ENCODE measurements at regions not wholly inside any gene's neighbourhood (a gene's known extent, or its start where the extent isn't known, plus 50 kb on each side); places are given as distances from the start of the nearest gene placed in this dataset.

DNA sequence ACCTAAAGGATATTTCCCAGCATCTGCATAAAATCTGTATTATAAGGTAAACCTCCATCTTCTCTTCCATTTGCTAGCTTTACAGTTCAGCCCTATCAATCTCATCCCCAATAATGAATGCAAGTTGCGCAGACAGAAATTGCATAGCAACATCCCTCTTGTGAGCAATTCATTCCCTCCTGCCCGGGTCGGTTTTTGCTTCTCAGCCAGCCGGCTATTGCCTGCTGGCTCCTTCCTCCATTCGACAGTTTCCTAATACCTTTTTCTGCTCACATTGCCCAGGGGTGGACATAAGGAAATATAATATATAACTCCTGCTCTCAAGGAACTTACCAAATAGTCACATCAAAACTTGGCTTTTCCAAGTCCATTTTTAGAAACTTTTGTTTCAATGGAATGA, 125.2 kb downstream of the FGF9 start:
- H3K36me3 ChIP-seq (ENCODE audit: insufficient read depth, low read length): no peaks in the 10 kb centered on the region
- H3K27me3 ChIP-seq (ENCODE audit: insufficient read depth, low read length): no peaks in the 10 kb centered on the region
- no peaks in the 10 kb centered on the region for H3K4me1 ChIP-seq (ENCODE audit: control insufficient read depth, insufficient read depth, low read length, unreplicated experiment)
- H3K79me2 ChIP-seq (ENCODE audit: control insufficient read depth, insufficient read depth, low read length, unreplicated experiment): no peaks in the 10 kb centered on the region
- no peak overlapping the region for H3K27ac ChIP-seq (ENCODE audit: low read depth, low read length)
- no peak overlapping the region for H2AFZ ChIP-seq (ENCODE audit: low read length, unreplicated experiment)
- no peak overlapping the region for H3K4me3 ChIP-seq (ENCODE audit: low read depth, low read length)

DNA sequence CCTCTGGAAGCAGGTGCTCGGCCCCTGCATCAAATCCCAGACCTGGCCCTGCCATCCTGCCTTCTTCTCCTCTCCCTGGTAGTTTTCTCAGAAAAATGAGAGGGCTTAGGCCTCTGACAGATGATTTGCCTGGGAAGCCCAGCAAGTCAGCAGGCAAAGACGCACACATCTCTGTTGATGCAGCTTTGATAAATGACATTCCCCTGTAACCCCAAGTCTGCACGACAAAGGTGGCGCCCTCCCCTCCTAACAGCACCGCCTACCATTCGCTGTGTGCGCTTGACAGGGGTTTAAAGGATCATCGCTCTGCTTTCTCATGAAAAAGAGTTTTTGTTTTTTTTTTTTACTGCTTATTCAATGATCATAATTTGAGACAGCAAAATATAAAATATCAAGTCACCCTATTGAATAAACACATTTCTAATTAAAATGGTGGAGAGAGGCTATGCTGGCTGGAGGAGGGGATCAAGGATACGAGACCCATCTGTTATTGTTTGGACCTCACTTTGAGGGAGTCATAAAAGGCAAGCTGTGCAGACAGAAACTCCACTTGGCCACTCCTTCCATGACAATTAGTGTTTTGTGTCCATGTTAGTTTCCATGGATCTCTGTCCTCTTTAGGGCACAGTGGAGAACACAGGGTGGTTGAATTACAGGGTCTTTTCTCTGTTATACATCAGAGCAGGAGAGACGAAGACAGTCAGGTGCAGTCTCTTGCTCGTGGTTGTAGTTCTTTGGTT, 126.1 kb downstream of the FGF9 start:
- Histone ChIP-seq H3K27me3 (ENCODE audit: insufficient read depth, low read length) (no peaks in the 10 kb centered on the region), H2AFZ (ENCODE audit: low read length, unreplicated experiment) (no peak overlapping the region), H3K27ac (ENCODE audit: low read depth, low read length) (no peak overlapping the region), H3K36me3 (ENCODE audit: insufficient read depth, low read length) (no peaks in the 10 kb centered on the region), H3K79me2 (ENCODE audit: control insufficient read depth, insufficient read depth, low read length, unreplicated experiment) (no peaks in the 10 kb centered on the region), H3K4me1 (ENCODE audit: control insufficient read depth, insufficient read depth, low read length, unreplicated experiment) (no peaks in the 10 kb centered on the region), H3K4me3 (ENCODE audit: low read depth, low read length) (no peak overlapping the region)

DNA sequence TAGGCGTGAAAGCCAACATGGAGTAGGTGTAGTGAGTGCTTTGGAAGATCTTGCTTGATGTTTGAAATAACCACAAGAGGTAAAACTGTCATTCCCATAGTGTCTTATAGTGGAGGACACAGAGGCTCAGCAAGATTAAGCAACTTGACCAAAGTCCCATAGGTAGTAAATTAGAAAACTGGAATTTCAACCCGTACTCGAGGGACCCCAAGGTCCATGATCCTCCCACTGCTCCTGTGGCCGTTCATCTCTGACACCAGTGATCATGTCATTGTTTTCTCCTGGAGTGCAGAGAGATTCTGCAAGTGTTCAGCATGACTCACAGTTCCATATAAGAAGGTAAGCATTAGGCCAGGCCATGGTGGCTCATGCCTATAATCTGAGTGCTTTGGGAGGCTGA, 126.9 kb downstream of the FGF9 start:
- H3K27me3 ChIP-seq (ENCODE audit: insufficient read depth, low read length): no peaks in the 10 kb centered on the region
- H3K4me1 ChIP-seq (ENCODE audit: control insufficient read depth, insufficient read depth, low read length, unreplicated experiment): no peaks in the 10 kb centered on the region
- H3K36me3 ChIP-seq (ENCODE audit: insufficient read depth, low read length): no peaks in the 10 kb centered on the region
- no peak overlapping the region for H3K4me3 ChIP-seq (ENCODE audit: low read depth, low read length)
- no peak overlapping the region for H3K27ac ChIP-seq (ENCODE audit: low read depth, low read length)
- no peaks in the 10 kb centered on the region for H3K79me2 ChIP-seq (ENCODE audit: control insufficient read depth, insufficient read depth, low read length, unreplicated experiment)
- H2AFZ ChIP-seq (ENCODE audit: low read length, unreplicated experiment): no peak overlapping the region

DNA sequence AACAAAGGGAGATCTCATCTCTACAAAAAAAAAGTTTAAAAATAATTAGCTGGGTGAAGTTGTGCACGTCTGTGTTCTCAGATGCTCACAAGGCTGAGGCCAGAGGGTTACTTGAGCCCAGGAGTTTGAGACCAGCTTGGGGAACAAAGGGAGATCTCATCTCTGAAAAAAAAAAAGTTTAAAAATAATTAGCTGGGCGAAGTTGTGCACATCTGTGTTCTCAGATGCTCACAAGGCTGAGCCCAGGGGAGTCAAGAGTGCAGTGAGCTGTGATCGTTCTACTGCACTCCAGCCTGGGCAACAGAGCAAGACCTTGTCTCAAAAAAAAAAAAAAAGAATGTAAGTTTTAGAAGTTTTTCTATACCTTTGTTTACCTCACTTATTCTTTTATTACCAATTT, 127.3 kb downstream of the FGF9 start:
- no peak overlapping the region for H3K4me3 ChIP-seq (ENCODE audit: low read depth, low read length)
- H3K27ac ChIP-seq (ENCODE audit: low read depth, low read length): no peak overlapping the region
- no peaks in the 10 kb centered on the region for H3K36me3 ChIP-seq (ENCODE audit: insufficient read depth, low read length)
- no peaks in the 10 kb centered on the region for H3K27me3 ChIP-seq (ENCODE audit: insufficient read depth, low read length)
- H2AFZ ChIP-seq (ENCODE audit: low read length, unreplicated experiment): no peak overlapping the region
- no peaks in the 10 kb centered on the region for H3K4me1 ChIP-seq (ENCODE audit: control insufficient read depth, insufficient read depth, low read length, unreplicated experiment)
- no peaks in the 10 kb centered on the region for H3K79me2 ChIP-seq (ENCODE audit: control insufficient read depth, insufficient read depth, low read length, unreplicated experiment)

DNA sequence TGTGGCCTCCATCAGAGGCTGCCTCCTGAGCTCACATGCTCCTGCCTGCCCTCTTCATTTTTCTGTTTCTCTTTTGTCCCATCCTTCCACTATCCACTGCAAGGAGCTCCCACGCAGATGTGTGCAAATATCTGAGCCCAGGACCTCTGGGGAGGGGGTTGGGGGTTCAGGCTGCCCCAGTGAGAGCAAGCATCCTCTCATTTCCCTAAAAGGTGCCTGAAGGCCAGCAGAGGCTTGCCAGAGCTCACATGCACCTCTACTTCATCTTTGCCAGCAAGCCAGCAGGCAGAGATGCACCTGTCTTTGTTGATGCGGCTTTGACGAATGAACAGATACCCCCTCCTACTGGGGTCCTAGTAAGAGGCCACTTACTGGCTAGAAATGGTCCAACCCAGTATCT, 128.8 kb downstream of the FGF9 start:
- no peaks in the 10 kb centered on the region for H3K79me2 ChIP-seq (ENCODE audit: control insufficient read depth, insufficient read depth, low read length, unreplicated experiment)
- H3K27ac ChIP-seq (ENCODE audit: low read depth, low read length): no peak overlapping the region
- no peak overlapping the region for H2AFZ ChIP-seq (ENCODE audit: low read length, unreplicated experiment)
- no peak overlapping the region for H3K4me3 ChIP-seq (ENCODE audit: low read depth, low read length)
- H3K36me3 ChIP-seq (ENCODE audit: insufficient read depth, low read length): no peaks in the 10 kb centered on the region
- H3K27me3 ChIP-seq (ENCODE audit: insufficient read depth, low read length): no peaks in the 10 kb centered on the region
- H3K4me1 ChIP-seq (ENCODE audit: control insufficient read depth, insufficient read depth, low read length, unreplicated experiment): no peaks in the 10 kb centered on the region

DNA sequence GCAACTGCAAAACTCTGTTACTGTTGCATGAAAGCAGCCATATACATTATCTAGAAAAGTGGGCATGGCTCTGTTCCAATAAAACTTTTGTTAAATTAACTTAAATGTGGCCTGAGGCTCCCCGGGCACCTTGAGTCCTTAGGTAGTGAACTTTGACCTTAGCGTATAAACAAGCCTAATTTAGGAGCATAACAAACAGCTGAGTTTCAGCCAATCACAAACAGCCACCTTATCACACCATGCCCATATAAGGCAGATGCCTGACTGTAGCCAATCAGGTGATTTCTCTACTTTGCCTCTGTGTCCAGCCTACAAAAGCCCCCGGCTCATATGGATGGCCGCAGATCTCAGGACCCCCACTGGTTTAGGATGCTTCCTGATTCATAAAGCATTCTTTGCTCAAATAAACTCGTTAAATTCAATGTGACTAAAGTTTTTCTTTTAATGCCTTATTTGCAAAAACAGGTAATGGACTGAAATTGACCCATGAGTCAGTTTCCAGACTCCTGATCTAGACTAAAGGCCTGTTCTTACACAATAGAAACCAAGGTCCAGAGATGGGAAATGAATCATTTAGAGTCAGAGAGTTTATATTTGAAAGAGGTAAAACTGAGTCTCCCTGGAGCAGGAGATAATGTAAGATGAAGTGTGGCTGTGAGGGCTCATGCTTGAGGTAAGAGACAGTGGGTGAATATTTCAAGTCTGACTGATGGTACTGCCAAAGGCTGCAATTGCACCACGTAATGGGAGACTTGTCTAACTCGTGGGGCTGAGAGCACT, 130.2 kb downstream of the FGF9 start:
- Histone ChIP-seq H3K4me1 (ENCODE audit: control insufficient read depth, insufficient read depth, low read length, unreplicated experiment) (no peaks in the 10 kb centered on the region), H3K36me3 (ENCODE audit: insufficient read depth, low read length) (no peaks in the 10 kb centered on the region), H3K79me2 (ENCODE audit: control insufficient read depth, insufficient read depth, low read length, unreplicated experiment) (no peaks in the 10 kb centered on the region), H2AFZ (ENCODE audit: low read length, unreplicated experiment) (no peak overlapping the region), H3K27ac (ENCODE audit: low read depth, low read length) (no peak overlapping the region), H3K27me3 (ENCODE audit: insufficient read depth, low read length) (no peaks in the 10 kb centered on the region), H3K4me3 (ENCODE audit: low read depth, low read length) (no peak overlapping the region)

DNA sequence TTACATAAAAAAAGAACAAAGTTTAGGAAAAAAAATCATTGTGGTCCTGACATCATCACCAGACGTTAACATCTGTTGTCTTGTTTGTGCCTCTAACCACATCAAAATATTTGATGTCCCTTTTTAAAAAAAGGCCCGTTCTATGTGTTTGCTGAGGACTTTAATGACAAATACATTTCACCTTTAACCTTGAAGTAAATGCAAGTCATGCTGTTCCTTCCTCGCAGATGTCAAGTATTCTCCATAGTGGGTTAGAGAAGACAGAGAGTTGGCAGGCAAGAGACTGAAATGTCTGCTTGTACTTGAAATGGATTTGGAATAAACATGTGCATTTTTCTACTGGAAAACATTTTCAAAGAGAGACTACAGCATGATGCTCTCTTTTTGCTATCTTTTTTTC, 134.9 kb downstream of the FGF9 start:
- H2AFZ ChIP-seq (ENCODE audit: low read length, unreplicated experiment): no peak overlapping the region
- no peaks in the 10 kb centered on the region for H3K79me2 ChIP-seq (ENCODE audit: control insufficient read depth, insufficient read depth, low read length, unreplicated experiment)
- no peak overlapping the region for H3K4me3 ChIP-seq (ENCODE audit: low read depth, low read length)
- no peak overlapping the region for H3K27ac ChIP-seq (ENCODE audit: low read depth, low read length)
- H3K27me3 ChIP-seq (ENCODE audit: insufficient read depth, low read length): no peaks in the 10 kb centered on the region
- H3K4me1 ChIP-seq (ENCODE audit: control insufficient read depth, insufficient read depth, low read length, unreplicated experiment): no peaks in the 10 kb centered on the region
- no peaks in the 10 kb centered on the region for H3K36me3 ChIP-seq (ENCODE audit: insufficient read depth, low read length)

DNA sequence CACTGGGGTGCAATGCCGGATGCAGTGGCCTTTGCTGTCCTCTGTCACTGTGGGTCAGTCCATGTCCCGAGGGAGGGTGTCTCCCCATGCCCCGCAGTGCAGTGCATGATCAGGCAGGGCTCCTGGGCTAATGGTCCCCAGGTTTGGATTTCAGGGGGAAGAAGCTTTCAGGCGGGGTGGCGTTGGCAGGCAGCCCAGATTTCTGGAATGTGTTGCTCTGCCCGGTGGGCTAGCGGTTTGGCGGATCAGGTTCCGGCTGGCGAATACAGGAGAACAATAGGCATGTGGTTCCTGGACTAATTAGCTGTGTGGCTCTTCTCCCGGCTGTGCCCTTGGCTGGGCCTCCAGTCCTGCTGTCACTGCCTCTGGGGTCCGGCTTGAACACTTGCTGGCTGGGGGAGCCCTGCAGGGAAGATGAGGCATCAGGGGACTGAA, 141.3 kb downstream of the FGF9 start:
- Histone ChIP-seq H3K4me3 (ENCODE audit: low read depth, low read length) (no peak overlapping the region), H3K79me2 (ENCODE audit: control insufficient read depth, insufficient read depth, low read length, unreplicated experiment) (no peaks in the 10 kb centered on the region), H3K36me3 (ENCODE audit: insufficient read depth, low read length) (no peaks in the 10 kb centered on the region), H3K27ac (ENCODE audit: low read depth, low read length) (no peak overlapping the region), H3K27me3 (ENCODE audit: insufficient read depth, low read length) (no peaks in the 10 kb centered on the region), H3K4me1 (ENCODE audit: control insufficient read depth, insufficient read depth, low read length, unreplicated experiment) (no peaks in the 10 kb centered on the region), H2AFZ (ENCODE audit: low read length, unreplicated experiment) (no peak overlapping the region)

DNA sequence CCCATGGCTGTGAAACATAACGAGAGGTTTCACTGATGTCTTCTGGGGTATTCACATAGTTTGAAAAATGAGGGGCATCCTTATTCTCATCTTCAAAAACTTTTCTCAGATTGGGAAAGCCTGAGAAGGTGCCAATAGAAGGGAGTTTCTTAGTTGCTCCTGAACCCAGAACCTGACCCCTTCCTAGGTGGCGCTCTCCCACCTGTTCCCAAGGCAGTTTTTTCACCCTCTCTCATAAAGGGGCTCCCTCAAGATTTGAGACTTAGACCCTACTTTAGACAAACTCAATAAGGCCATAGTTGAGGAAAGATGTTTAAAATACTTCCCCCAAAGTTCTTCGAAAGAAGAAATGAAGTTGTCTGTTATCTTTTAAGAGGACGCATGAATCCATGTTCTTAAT, 142.2 kb downstream of the FGF9 start:
- no peaks in the 10 kb centered on the region for H3K4me1 ChIP-seq (ENCODE audit: control insufficient read depth, insufficient read depth, low read length, unreplicated experiment)
- no peaks in the 10 kb centered on the region for H3K36me3 ChIP-seq (ENCODE audit: insufficient read depth, low read length)
- H3K4me3 ChIP-seq (ENCODE audit: low read depth, low read length): no peak overlapping the region
- H2AFZ ChIP-seq (ENCODE audit: low read length, unreplicated experiment): no peak overlapping the region
- H3K79me2 ChIP-seq (ENCODE audit: control insufficient read depth, insufficient read depth, low read length, unreplicated experiment): no peaks in the 10 kb centered on the region
- no peaks in the 10 kb centered on the region for H3K27me3 ChIP-seq (ENCODE audit: insufficient read depth, low read length)
- H3K27ac ChIP-seq (ENCODE audit: low read depth, low read length): no peak overlapping the region

DNA sequence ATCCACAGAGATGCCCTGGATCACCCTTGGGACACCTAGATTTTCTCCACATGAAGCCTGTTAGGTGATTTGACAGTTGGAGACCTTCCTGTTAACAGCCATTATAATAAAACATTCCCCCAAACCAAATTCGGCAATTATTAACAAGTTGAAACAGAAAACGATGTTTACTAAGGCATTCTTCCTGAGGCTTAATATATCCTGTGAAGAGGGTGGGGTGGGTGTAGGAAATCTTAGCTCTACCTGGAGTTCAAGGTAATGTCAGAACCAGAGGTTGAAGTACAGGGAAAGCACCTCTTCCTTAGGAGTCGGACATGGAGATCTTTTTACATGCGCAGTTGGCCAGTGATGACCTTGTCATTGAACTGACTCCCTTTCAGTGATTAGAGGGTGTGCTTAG, 143.0 kb downstream of the FGF9 start:
- no peaks in the 10 kb centered on the region for H3K27me3 ChIP-seq (ENCODE audit: insufficient read depth, low read length)
- no peaks in the 10 kb centered on the region for H3K4me1 ChIP-seq (ENCODE audit: control insufficient read depth, insufficient read depth, low read length, unreplicated experiment)
- no peak overlapping the region for H3K4me3 ChIP-seq (ENCODE audit: low read depth, low read length)
- no peak overlapping the region for H2AFZ ChIP-seq (ENCODE audit: low read length, unreplicated experiment)
- no peak overlapping the region for H3K27ac ChIP-seq (ENCODE audit: low read depth, low read length)
- no peaks in the 10 kb centered on the region for H3K79me2 ChIP-seq (ENCODE audit: control insufficient read depth, insufficient read depth, low read length, unreplicated experiment)
- no peaks in the 10 kb centered on the region for H3K36me3 ChIP-seq (ENCODE audit: insufficient read depth, low read length)

DNA sequence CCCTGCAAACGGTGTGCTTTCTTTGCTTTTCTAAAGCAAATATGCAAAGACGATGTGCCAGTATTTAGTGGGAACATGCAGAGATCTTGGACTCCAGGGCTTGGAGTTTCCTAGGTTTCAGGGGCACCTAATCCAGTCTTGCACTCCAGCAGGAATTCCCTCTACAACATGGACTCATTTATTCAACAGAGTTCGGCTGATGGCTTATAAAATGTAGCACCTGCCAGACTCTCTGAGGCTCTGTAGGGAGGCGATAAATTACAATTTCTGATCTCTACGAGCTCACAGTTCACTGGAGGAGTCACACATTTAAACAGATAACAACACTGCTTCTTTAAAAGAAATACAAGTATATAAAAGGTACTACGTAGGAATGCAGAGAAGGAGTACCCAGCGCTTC, 143.7 kb downstream of the FGF9 start:
- Histone ChIP-seq H3K27ac (ENCODE audit: low read depth, low read length) (no peak overlapping the region), H3K27me3 (ENCODE audit: insufficient read depth, low read length) (no peaks in the 10 kb centered on the region), H3K4me1 (ENCODE audit: control insufficient read depth, insufficient read depth, low read length, unreplicated experiment) (no peaks in the 10 kb centered on the region), H2AFZ (ENCODE audit: low read length, unreplicated experiment) (no peak overlapping the region), H3K4me3 (ENCODE audit: low read depth, low read length) (no peak overlapping the region), H3K36me3 (ENCODE audit: insufficient read depth, low read length) (no peaks in the 10 kb centered on the region), H3K79me2 (ENCODE audit: control insufficient read depth, insufficient read depth, low read length, unreplicated experiment) (no peaks in the 10 kb centered on the region)
